Transverse colon (tissue), 4 donors: ENCODE measurements at regions not wholly inside any gene's neighbourhood (a gene's known extent, or its start where the extent isn't known, plus 50 kb on each side); places are given as distances from the start of the nearest gene placed in this dataset.

Experiments
- DNase-seq: peaks from one replicate; pipeline ENCODE4 v3.0.0-alpha.2; 2019
- H3K27ac ChIP-seq, 4 donors: fragments of 200-600 bp; sonication (generic); 2 replicates each; pipeline ENCODE4 v1.5.1; 2016 to 2018; ENCODE audit warnings: inconsistent platforms in 4 of 4
- H3K27me3 ChIP-seq: fragments of 200-600 bp; sonication (generic); 2 replicates; pipeline ENCODE4 v1.5.1; 2017; ENCODE audit warnings: inconsistent platforms
- H3K36me3 ChIP-seq, 4 donors: fragments of 200-600 bp; sonication (generic); 2 replicates each; pipeline ENCODE4 v1.5.1; 2017 to 2019; ENCODE audit warnings: inconsistent platforms in 4 of 4
- H3K4me1 ChIP-seq, 4 donors: fragments of 200-600 bp; sonication (generic); 2 replicates each; pipeline ENCODE4 v1.5.1; 2017 to 2020; ENCODE audit warnings: inconsistent platforms in 4 of 4
- H3K4me3 ChIP-seq, 4 donors: fragments of 200-600 bp; sonication (generic); 1 replicate in 1 of 4; 2 replicates in 3 of 4; pipeline versions ENCODE4 v1.5.1 to v1.6.1; 2017 to 2019; ENCODE audit warnings: inconsistent platforms in 4 of 4
- H3K9me3 ChIP-seq, 2 donors: fragments of 200-600 bp; sonication (generic); 2 replicates each; pipeline ENCODE4 v1.5.1; 2017 to 2019; ENCODE audit warnings: inconsistent platforms in 2 of 2
- CTCF ChIP-seq, 5 experiments: fragments of 200-600 bp in 3 of 5; fragments of 450-650 bp in 2 of 5; sonication (generic) in 3 of 5; IDR thresholded peaks; 1 replicate in 2 of 5; 2 replicates in 3 of 5; pipeline ENCODE4 v1.5.1; 2016 to 2017; ENCODE audit warnings: antibody characterized with exemption in 5 of 5, inconsistent platforms in 3 of 5, mild to moderate bottlenecking in 2 of 5, moderate library complexity in 1 of 5
- EP300 ChIP-seq: sonication (generic); formaldehyde crosslinking; IDR thresholded peaks from one replicate; pipeline ENCODE4 v1.6.1; 2017; ENCODE audit warnings: antibody characterized with exemption, low read depth
- POLR2A ChIP-seq: fragments of 450-650 bp; IDR thresholded peaks from one replicate; pipeline ENCODE4 v1.6.1; 2016; ENCODE audit warnings: antibody characterized with exemption, mild to moderate bottlenecking, moderate library complexity
- POLR2AphosphoS5 ChIP-seq, 3 donors: sonication (generic); formaldehyde crosslinking; IDR thresholded peaks; one replicate each; pipeline ENCODE4 v1.6.1; 2016; ENCODE audit warnings: antibody characterized with exemption in 3 of 3
- WGBS, 2 donors: methylation state at CpG; one replicate each; pipeline ENCODE4 v1.1.5; 2018; ENCODE audit warnings: low coverage in 1 of 2; 5-methylcytosine and 5-hydroxymethylcytosine counted together
- in situ Hi-C, 4 donors: fragments of 200-750 bp; cut with MboI; loops; one replicate each; pipeline versions ENCODE4 v1.15.0 to v1.15.1; 2017; ENCODE audit warnings: low sequenced_read_pairs in 3 of 4, low pct_ligation_motif_present in 1 of 4, low pct_unique_long_range_greater_than_20kb in 1 of 4
- intact Hi-C: fragments of 100-400 bp; cut with DNase I; formaldehyde crosslinking; loops from one replicate; pipeline ENCODE4 v1.15.1; 2023; ENCODE audit warnings: low total_unique reads

- Histone ChIP-seq H3K9me3 (no peaks in the 10 kb centered on the region), H3K36me3 (no peaks in the 10 kb centered on the region), H3K27me3 (no peaks in the 10 kb centered on the region), H3K4me1 (no peaks in the 10 kb centered on the region), H3K4me3 (no peak overlapping the region), H3K27ac (no peak overlapping the region)
- peak; percentile 3 for DNase-seq
- no peak for TF ChIP-seq POLR2A
- TF ChIP-seq CTCF (IDR thresholded peaks at IDR 0.05): no peak
- TF ChIP-seq EP300: no peak
- no peak for TF ChIP-seq POLR2AphosphoS5 (IDR thresholded peaks at IDR 0.05)
- in situ Hi-C loops (no loop called here), intact Hi-C loops (no loop called here)
- 71 to 80% methylated on average over 1 to 14 of the region's 14 CpGs for WGBS, 2 donors
These were observed 147.0 kb upstream of the FAM20C start for GRCh38 chr7:45106-46090.

- no peaks in the 10 kb centered on the region for H3K36me3 ChIP-seq
- TF ChIP-seq EP300 (no peak), POLR2A (no peak), CTCF (IDR thresholded peaks at IDR 0.05) (no peak), POLR2AphosphoS5 (IDR thresholded peaks at IDR 0.05) (no peak)
- H3K27me3 ChIP-seq: no peaks in the 10 kb centered on the region
- no peaks in the 10 kb centered on the region for H3K9me3 ChIP-seq
- H3K4me1 ChIP-seq: no peaks in the 10 kb centered on the region
- H3K27ac ChIP-seq: no peak overlapping the region
- WGBS, 2 donors: 86 to 93% methylated on average over 3 to 11 of the region's 11 CpGs
- intact Hi-C loops (no loop called here), in situ Hi-C loops (no loop called here)
- DNase-seq: peak; percentile 4
- no peak overlapping the region for H3K4me3 ChIP-seq
These were observed 146.1 kb upstream of the FAM20C start for GRCh38 chr7:46123-46829.

GRCh38 chr7:46830-47140 lies 145.6 kb upstream of the FAM20C start:
- no peak for TF ChIP-seq POLR2A
- TF ChIP-seq POLR2AphosphoS5 (IDR thresholded peaks at IDR 0.05): no peak
- no peak for TF ChIP-seq EP300
- no peak for TF ChIP-seq CTCF (IDR thresholded peaks at IDR 0.05)
- no peaks in the 10 kb centered on the region for H3K9me3 ChIP-seq
- in situ Hi-C loops: no loop called here
- no peaks in the 10 kb centered on the region for H3K4me1 ChIP-seq
- H3K27me3 ChIP-seq: no peaks in the 10 kb centered on the region
- 97% methylated on average over 5 of the region's 5 CpGs; no CpG with 5 or more reads in 1 of the 2 donors for WGBS, 2 donors
- H3K27ac ChIP-seq: no peak overlapping the region
- no peak overlapping the region for H3K4me3 ChIP-seq
- no peaks in the 10 kb centered on the region for H3K36me3 ChIP-seq
- intact Hi-C loops: no loop called here
- DNase-seq: peak; percentile 2

GRCh38 chr7:51456-52068 lies 140.8 kb upstream of the FAM20C start:
- in situ Hi-C loops (no loop called here), intact Hi-C loops (no loop called here)
- Histone ChIP-seq H3K27ac (no peak overlapping the region), H3K9me3 (no peaks in the 10 kb centered on the region), H3K36me3 (no peaks in the 10 kb centered on the region), H3K4me1 (no peaks in the 10 kb centered on the region), H3K27me3 (no peaks in the 10 kb centered on the region), H3K4me3 (no peak overlapping the region)
- 60 to 89% methylated on average over 1 to 11 of the region's 11 CpGs for WGBS, 2 donors
- DNase-seq: peak; percentile 1
- no peak for TF ChIP-seq CTCF (IDR thresholded peaks at IDR 0.05)
- no peak for TF ChIP-seq EP300
- TF ChIP-seq POLR2A: no peak
- TF ChIP-seq POLR2AphosphoS5 (IDR thresholded peaks at IDR 0.05): no peak
